ENCODE measurements at regions not wholly inside any gene's neighbourhood (a gene's known extent, or its start where the extent isn't known, plus 50 kb on each side); places are given as distances from the start of the nearest gene placed in this dataset.

DNA sequence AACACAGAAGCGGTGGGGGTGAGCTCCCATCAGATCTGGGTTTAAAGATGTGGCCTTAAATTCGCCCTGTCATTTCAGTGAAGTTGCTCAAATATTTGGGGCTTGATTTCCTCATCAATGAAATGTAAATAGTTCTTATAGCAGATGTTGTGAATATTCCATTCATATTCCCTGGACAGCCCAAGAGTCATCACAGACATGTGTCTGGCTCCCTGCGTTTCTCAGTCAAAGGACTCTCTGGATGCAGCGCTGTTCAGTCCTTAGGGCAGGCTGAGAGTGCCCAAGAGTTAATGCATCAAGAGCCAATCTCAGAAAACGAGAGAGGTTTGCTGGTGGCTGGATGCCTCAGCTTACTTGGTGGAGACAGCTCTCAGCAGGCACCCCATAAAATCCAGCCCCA, 475.5 kb upstream of the VSTM2A start:
- TF ChIP-seq, protein P1, sequence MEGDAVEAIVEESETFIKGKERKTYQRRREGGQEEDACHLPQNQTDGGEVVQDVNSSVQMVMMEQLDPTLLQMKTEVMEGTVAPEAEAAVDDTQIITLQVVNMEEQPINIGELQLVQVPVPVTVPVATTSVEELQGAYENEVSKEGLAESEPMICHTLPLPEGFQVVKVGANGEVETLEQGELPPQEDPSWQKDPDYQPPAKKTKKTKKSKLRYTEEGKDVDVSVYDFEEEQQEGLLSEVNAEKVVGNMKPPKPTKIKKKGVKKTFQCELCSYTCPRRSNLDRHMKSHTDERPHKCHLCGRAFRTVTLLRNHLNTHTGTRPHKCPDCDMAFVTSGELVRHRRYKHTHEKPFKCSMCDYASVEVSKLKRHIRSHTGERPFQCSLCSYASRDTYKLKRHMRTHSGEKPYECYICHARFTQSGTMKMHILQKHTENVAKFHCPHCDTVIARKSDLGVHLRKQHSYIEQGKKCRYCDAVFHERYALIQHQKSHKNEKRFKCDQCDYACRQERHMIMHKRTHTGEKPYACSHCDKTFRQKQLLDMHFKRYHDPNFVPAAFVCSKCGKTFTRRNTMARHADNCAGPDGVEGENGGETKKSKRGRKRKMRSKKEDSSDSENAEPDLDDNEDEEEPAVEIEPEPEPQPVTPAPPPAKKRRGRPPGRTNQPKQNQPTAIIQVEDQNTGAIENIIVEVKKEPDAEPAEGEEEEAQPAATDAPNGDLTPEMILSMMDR (conservative IDR thresholded peaks at IDR 0.05; ENCODE audit: low read depth, low read length) = no peak
- no peak for DNase-seq (ENCODE audit: low read depth)
- no peak overlapping the region for H3K4me3 ChIP-seq (ENCODE audit: low read depth, low read length)

DNA sequence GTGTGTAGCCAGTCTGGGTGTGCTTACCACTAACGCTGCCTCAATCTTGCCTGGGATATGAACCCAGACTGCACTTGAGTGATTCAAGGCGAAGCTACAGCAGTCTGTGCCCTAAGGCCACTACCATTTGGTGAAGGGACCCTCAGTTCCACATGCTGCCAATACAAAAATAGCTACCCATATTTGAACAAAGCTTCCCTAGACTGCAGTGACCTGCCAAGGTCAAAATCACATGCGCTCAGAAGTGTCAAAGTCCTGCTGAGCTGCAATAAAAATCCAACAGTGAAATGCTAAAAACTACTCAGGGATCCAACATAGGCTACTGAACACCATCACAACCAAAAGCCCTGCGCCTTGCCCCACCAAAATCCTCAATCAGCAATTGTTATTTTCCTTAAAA, 472.3 kb upstream of the VSTM2A start:
- TF ChIP-seq, protein P1 (conservative IDR thresholded peaks at IDR 0.05; ENCODE audit: low read depth, low read length) = no peak
- H3K4me3 ChIP-seq (ENCODE audit: low read depth, low read length) = no peak overlapping the region
- DNase-seq (ENCODE audit: low read depth) = no peak

GRCh38 chr7:54072710-54073109, 469.5 kb upstream of the VSTM2A start:
- no peak overlapping the region for H3K4me3 ChIP-seq (ENCODE audit: low read depth, low read length)
- no peak for DNase-seq (ENCODE audit: low read depth)
- TF ChIP-seq, protein P1 (conservative IDR thresholded peaks at IDR 0.05; ENCODE audit: low read depth, low read length) = no peak

GRCh38 chr7:54076616-54077015, 465.6 kb upstream of the VSTM2A start:
- no peak for DNase-seq (ENCODE audit: low read depth)
- TF ChIP-seq, protein P1 (conservative IDR thresholded peaks at IDR 0.05; ENCODE audit: low read depth, low read length) = no peak
- no peak overlapping the region for H3K4me3 ChIP-seq (ENCODE audit: low read depth, low read length)

DNA sequence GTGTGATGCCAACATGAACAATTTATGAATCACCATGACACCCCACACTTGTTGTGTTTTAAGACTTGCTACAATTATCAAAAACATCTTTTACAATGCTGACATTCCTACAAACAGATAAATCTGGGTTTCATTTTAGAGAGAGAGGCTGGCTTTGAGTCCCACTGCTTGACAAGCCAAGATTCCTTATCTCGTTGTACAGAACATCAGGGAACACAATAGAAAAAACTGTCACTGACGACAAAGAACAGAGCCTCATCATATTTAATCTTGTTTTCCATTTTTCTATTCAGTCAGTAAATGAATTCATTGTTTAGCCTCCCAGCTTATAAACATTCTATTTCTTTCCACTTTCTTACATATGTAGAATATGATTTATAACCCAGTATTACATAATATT, 461.6 kb upstream of the VSTM2A start:
- TF ChIP-seq, protein P1 (conservative IDR thresholded peaks at IDR 0.05; ENCODE audit: low read depth, low read length) = no peak
- DNase-seq (ENCODE audit: low read depth) = no peak
- no peak overlapping the region for H3K4me3 ChIP-seq (ENCODE audit: low read depth, low read length)

- no peak overlapping the region for H3K4me3 ChIP-seq (ENCODE audit: low read depth, low read length)
- TF ChIP-seq, protein P1 (conservative IDR thresholded peaks at IDR 0.05; ENCODE audit: low read depth, low read length) = no peak
- DNase-seq (ENCODE audit: low read depth) = no peak
These were observed 461.2 kb upstream of the VSTM2A start for GRCh38 chr7:54080971-54081370.

GRCh38 chr7:54084340-54084739, 457.8 kb upstream of the VSTM2A start:
- no peak overlapping the region for H3K4me3 ChIP-seq (ENCODE audit: low read depth, low read length)
- TF ChIP-seq, protein P1 (conservative IDR thresholded peaks at IDR 0.05; ENCODE audit: low read depth, low read length) = no peak
- DNase-seq (ENCODE audit: low read depth) = no peak
